Panc1 (cell line): ENCODE measurements at regions not wholly inside any gene's neighbourhood (a gene's known extent, or its start where the extent isn't known, plus 50 kb on each side); places are given as distances from the start of the nearest gene placed in this dataset.

ENCODE experiments used
- ATAC-seq: fragments of 200-7000 bp; cut with Tn5 transposase; 2 replicates; pipeline ENCODE4 v1.9.1; 2020; ENCODE audit warnings: mild to moderate bottlenecking, moderate library complexity
- BruUV-seq: library from RNA; stranded (reverse); fragments of 400-500 nt; replicated peaks from 2 replicates; lab custom pipeline; 2021; lab: Mats Ljungman, UMichigan
- CTCF ChIA-PET: fragments of 300-600 bp; sonication (Branson Sonifier 250); formaldehyde crosslinking; loops from one replicate; lab custom pipeline; 2022; ENCODE audit warnings: antibody characterized with exemption; lab: Charles Lee
- POLR2A ChIA-PET: fragments of 300-600 bp; sonication (Branson Sonifier 250); formaldehyde crosslinking; loops from one replicate; lab custom pipeline; 2022; ENCODE audit warnings: antibody characterized with exemption; lab: Charles Lee
- DNase-seq: peaks from one replicate; pipeline ENCODE4 v3.0.0-alpha.2; 2010; ENCODE audit warnings: low read depth, low spot score
- H3K27ac ChIP-seq: 2 replicates; pipeline ENCODE4 v1.5.1; 2011; ENCODE audit warnings: mild to moderate bottlenecking, low read length, inconsistent platforms
- H3K27me3 ChIP-seq: fragments of 200-500 bp; sonication (Bioruptor generic); 2 replicates; pipeline ENCODE4 v1.6.0; 2014; ENCODE audit warnings: low read length, inconsistent platforms; ENCODE audit not compliant: control insufficient read depth, insufficient read depth
- H3K36me3 ChIP-seq: fragments of 200-500 bp; sonication (Bioruptor generic); 2 replicates; pipeline ENCODE4 v1.5.1; 2014; ENCODE audit warnings: inconsistent platforms, mild to moderate bottlenecking, low read length, moderate library complexity; ENCODE audit not compliant: control insufficient read depth, insufficient read depth
- H3K4me1 ChIP-seq: 2 replicates; pipeline ENCODE4 v1.5.1; 2011; ENCODE audit warnings: inconsistent platforms, mild to moderate bottlenecking, low read length, moderate library complexity; ENCODE audit not compliant: control insufficient read depth, insufficient read depth
- H3K4me3 ChIP-seq, 2 experiments: 2 replicates each; pipeline ENCODE4 v1.5.1; 2011 to 2012; ENCODE audit warnings: low read depth in 2 of 2, low read length in 2 of 2, mild to moderate bottlenecking in 2 of 2, inconsistent platforms in 1 of 2, moderate library complexity in 1 of 2
- H3K9me3 ChIP-seq: fragments of 200-500 bp; sonication (Bioruptor generic); 2 replicates; pipeline ENCODE4 v1.5.1; 2014; ENCODE audit warnings: low read depth, mild to moderate bottlenecking, inconsistent platforms, low read length, moderate library complexity; ENCODE audit not compliant: control insufficient read depth, insufficient read depth
- POLR2AphosphoS5 ChIP-seq: IDR thresholded peaks from 2 replicates; pipeline ENCODE4 v1.6.1; 2012; ENCODE audit warnings: mild to moderate bottlenecking, low read depth, low read length, moderate library complexity
- REST ChIP-seq, 2 experiments: IDR thresholded peaks; 2 replicates each; pipeline ENCODE4 v1.6.1; 2011 to 2012; ENCODE audit warnings: low read depth in 2 of 2, control low read depth in 1 of 2, low read length in 1 of 2, mild to moderate bottlenecking in 1 of 2, moderate library complexity in 1 of 2; ENCODE audit not compliant: insufficient read depth in 1 of 2
- SIN3A ChIP-seq: IDR thresholded peaks from 2 replicates; pipeline ENCODE4 v1.6.1; 2012; ENCODE audit warnings: low read depth, mild to moderate bottlenecking, low read length, moderate library complexity, borderline replicate concordance; ENCODE audit not compliant: insufficient read depth
- TCF7L2 ChIP-seq: IDR thresholded peaks from 2 replicates; pipeline ENCODE4 v1.6.1; 2011; ENCODE audit warnings: mild to moderate bottlenecking, low read depth, low read length, inconsistent platforms
- in situ Hi-C: cut with HindIII; loops from 2 replicates; pipeline ENCODE4 v1.10.0; 2016; ENCODE audit warnings: low sequenced_read_pairs, low pct_unique_long_range_greater_than_20kb
- intact Hi-C: fragments of 100-400 bp; cut with micrococcal nuclease; formaldehyde crosslinking; loops from one replicate; pipeline ENCODE4 v1.10.0; 2022; ENCODE audit not compliant: unreplicated experiment
- TF ChIP-seq, protein P1 (sequence below): fragments of 450-650 bp; IDR thresholded peaks from 2 replicates; pipeline ENCODE4 v1.5.1; 2017; ENCODE audit warnings: mild to moderate bottlenecking

DNA sequence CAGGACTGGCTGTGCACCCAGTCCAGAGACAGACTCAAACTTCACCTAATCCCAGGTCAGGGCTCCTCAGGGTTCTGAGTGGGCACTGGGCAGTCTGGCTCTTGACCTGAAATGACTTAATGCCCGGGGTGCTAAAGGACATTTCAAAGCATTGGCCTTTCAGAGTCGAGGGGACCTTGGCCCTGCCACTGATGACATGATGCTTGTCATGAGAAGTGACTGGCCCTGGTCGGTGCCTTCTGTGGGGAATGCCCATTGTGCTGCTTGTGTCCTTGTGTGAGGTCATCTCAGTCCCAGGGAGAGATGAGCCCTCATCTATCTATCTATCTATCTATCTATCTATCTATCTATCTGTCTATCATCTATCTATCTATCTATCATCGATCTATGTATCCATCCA, 81.3 kb downstream of the CTAGE1 start:
- CTCF ChIA-PET, result no interaction called here

GRCh38 chr18:22335731-22336198, 82.0 kb downstream of the CTAGE1 start:
- DNase-seq (no peak), ATAC-seq (no peak)
- Histone ChIP-seq H3K9me3 (no peaks in the 10 kb centered on the region), H3K4me1 (no peaks in the 10 kb centered on the region), H3K27me3 (peaks cover 3% of the 10 kb centered on the region), H3K4me3 (no peak overlapping the region), H3K27ac (no peak overlapping the region), H3K36me3 (no peaks in the 10 kb centered on the region)
- BruUV-seq, result no TSS peak
- POLR2A ChIA-PET, result no interaction called here
- intact Hi-C loops, result no loop called here
- TF ChIP-seq POLR2AphosphoS5, result no peak
- in situ Hi-C loops, result no loop called here
- CTCF ChIA-PET, result no interaction called here

More for the DNA sequence above, 81.3 kb downstream of the CTAGE1 start:
- Histone ChIP-seq H3K4me3 (no peak overlapping the region), H3K4me1 (no peaks in the 10 kb centered on the region), H3K36me3 (no peaks in the 10 kb centered on the region), H3K27ac (no peak overlapping the region), H3K27me3 (peaks cover 3% of the 10 kb centered on the region), H3K9me3 (no peaks in the 10 kb centered on the region)
- BruUV-seq, result no TSS peak
- in situ Hi-C loops (no loop called here), intact Hi-C loops (no loop called here)
- ATAC-seq, result no peak
- no peak for TF ChIP-seq SIN3A
- TF ChIP-seq REST (IDR thresholded peaks at IDR 0.05; ENCODE audit: insufficient read depth in 1 of 2, low read depth in 2 of 2, low read length in 1 of 2), result no peak
- no peak for TF ChIP-seq TCF7L2
- TF ChIP-seq POLR2AphosphoS5, result no peak
- TF ChIP-seq, protein P1, sequence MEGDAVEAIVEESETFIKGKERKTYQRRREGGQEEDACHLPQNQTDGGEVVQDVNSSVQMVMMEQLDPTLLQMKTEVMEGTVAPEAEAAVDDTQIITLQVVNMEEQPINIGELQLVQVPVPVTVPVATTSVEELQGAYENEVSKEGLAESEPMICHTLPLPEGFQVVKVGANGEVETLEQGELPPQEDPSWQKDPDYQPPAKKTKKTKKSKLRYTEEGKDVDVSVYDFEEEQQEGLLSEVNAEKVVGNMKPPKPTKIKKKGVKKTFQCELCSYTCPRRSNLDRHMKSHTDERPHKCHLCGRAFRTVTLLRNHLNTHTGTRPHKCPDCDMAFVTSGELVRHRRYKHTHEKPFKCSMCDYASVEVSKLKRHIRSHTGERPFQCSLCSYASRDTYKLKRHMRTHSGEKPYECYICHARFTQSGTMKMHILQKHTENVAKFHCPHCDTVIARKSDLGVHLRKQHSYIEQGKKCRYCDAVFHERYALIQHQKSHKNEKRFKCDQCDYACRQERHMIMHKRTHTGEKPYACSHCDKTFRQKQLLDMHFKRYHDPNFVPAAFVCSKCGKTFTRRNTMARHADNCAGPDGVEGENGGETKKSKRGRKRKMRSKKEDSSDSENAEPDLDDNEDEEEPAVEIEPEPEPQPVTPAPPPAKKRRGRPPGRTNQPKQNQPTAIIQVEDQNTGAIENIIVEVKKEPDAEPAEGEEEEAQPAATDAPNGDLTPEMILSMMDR, result no peak
- no peak for DNase-seq
- POLR2A ChIA-PET, result no interaction called here

- no peak for TF ChIP-seq POLR2AphosphoS5
- TF ChIP-seq SIN3A, result no peak
- TF ChIP-seq, protein P1, result no peak
- TF ChIP-seq TCF7L2, result no peak
- no peak for TF ChIP-seq REST (IDR thresholded peaks at IDR 0.05; ENCODE audit: insufficient read depth in 1 of 2, low read depth in 2 of 2, low read length in 1 of 2)
- no peak overlapping the region for H3K4me3 ChIP-seq
- intact Hi-C loops (no loop called here), in situ Hi-C loops (no loop called here)
- no peak for DNase-seq
- ChIA-PET CTCF (no interaction called here), POLR2A (no interaction called here)
- no peaks in the 10 kb centered on the region for H3K4me1 ChIP-seq
- no peaks in the 10 kb centered on the region for H3K36me3 ChIP-seq
- ATAC-seq, result no peak
- BruUV-seq, result no TSS peak
- H3K9me3 ChIP-seq, result no peaks in the 10 kb centered on the region
- H3K27ac ChIP-seq, result no peak overlapping the region
- no peaks in the 10 kb centered on the region; the same call in none of the 2 replicates for H3K27me3 ChIP-seq
Measured at GRCh38 chr18:22334567-22334966, 83.1 kb downstream of the CTAGE1 start.
